ENCODE measurements at regions not wholly inside any gene's neighbourhood (a gene's known extent, or its start where the extent isn't known, plus 50 kb on each side); places are given as distances from the start of the nearest gene placed in this dataset. TPM values are rescaled to one million over a fixed set of nuclear protein-coding genes. Genes with fewer than 3 reads are reported as not detected.

Small RNAs in the stretch of these regions (small RNA-seq; reads per million reads assigned to genes)
- gene AC009804.1 (not detected), gene RF00275 (not detected), gene RF00443 (not detected), gene RN7SL865P (not detected)
